IMR-90 (cell line): ENCODE measurements at regions not wholly inside any gene's neighbourhood (a gene's known extent, or its start where the extent isn't known, plus 50 kb on each side); places are given as distances from the start of the nearest gene placed in this dataset.

ENCODE experiments used
- ATAC-seq: fragments of 200-7000 bp; cut with Tn5 transposase; 2 replicates; pipeline ENCODE4 v1.9.1; 2020; ENCODE audit warnings: low read depth, mild to moderate bottlenecking, moderate library complexity
- BruUV-seq: library from RNA; stranded (reverse); fragments of 400-500 nt; replicated peaks from 2 replicates; lab custom pipeline; 2021; lab: Mats Ljungman, UMichigan
- CTCF ChIA-PET: fragments of 300-600 bp; formaldehyde crosslinking; extraction: SDS; loops from one replicate; lab custom pipeline; 2021; ENCODE audit warnings: antibody characterized with exemption; lab: Yijun Ruan, JAX
- POLR2A ChIA-PET: fragments of 300-600 bp; sonication (Branson Sonifier 250); formaldehyde crosslinking; loops from one replicate; lab custom pipeline; 2022; ENCODE audit warnings: antibody characterized with exemption; ENCODE audit not compliant: unreplicated experiment; lab: Charles Lee
- DNase-seq: peaks from one replicate; pipeline ENCODE4 v3.0.0; 2013
- H2AFZ ChIP-seq: replicated peaks from 2 replicates; pipeline ENCODE3; 2013; ENCODE audit warnings: low read length, mild to moderate bottlenecking; ENCODE audit not compliant: poor library complexity
- H2AK5ac ChIP-seq: 2 replicates; pipeline ENCODE4 v1.6.1; 2013; ENCODE audit warnings: low read depth, low read length, inconsistent platforms
- H2AK9ac ChIP-seq: replicated peaks from 2 replicates; pipeline ENCODE3; 2013; ENCODE audit warnings: mild to moderate bottlenecking, low read depth, low read length, moderate library complexity; ENCODE audit not compliant: poor library complexity
- H2BK120ac ChIP-seq: 2 replicates; pipeline ENCODE4 v1.6.1; 2013; ENCODE audit warnings: low read depth, low read length, inconsistent platforms
- H2BK15ac ChIP-seq: 3 replicates; pipeline ENCODE4 v1.6.1; 2013; ENCODE audit warnings: low read depth, low read length, inconsistent platforms
- H2BK20ac ChIP-seq: 2 replicates; pipeline ENCODE4 v1.6.1; 2013; ENCODE audit warnings: low read depth, mild to moderate bottlenecking, inconsistent platforms, low read length, moderate library complexity
- H2BK5ac ChIP-seq: 2 replicates; pipeline ENCODE4 v1.6.1; 2013; ENCODE audit warnings: mild to moderate bottlenecking, low read depth, low read length, inconsistent platforms; ENCODE audit not compliant: poor library complexity, severe bottlenecking
- H3K14ac ChIP-seq: replicated peaks from 2 replicates; pipeline ENCODE4 v1.6.1; 2013; ENCODE audit warnings: low read depth, low read length, inconsistent platforms
- H3K18ac ChIP-seq: 2 replicates; pipeline ENCODE4 v1.6.1; 2013; ENCODE audit warnings: low read depth, low read length, control low read depth
- H3K23ac ChIP-seq: 2 replicates; pipeline ENCODE4 v1.6.1; 2013; ENCODE audit warnings: low read depth, low read length, inconsistent platforms
- H3K27ac ChIP-seq: 2 replicates; pipeline ENCODE4 v1.5.1; 2013; ENCODE audit warnings: mild to moderate bottlenecking, control low read depth, low read length; ENCODE audit not compliant: insufficient read depth
- H3K27me3 ChIP-seq: 2 replicates; pipeline ENCODE4 v1.6.1; 2013; ENCODE audit warnings: low read length; ENCODE audit not compliant: control insufficient read depth, insufficient read depth
- H3K36me3 ChIP-seq: 2 replicates; pipeline ENCODE4 v1.6.1; 2013; ENCODE audit warnings: low read length, mixed read lengths; ENCODE audit not compliant: control insufficient read depth, insufficient read depth
- H3K4ac ChIP-seq: 2 replicates; pipeline ENCODE4 v1.6.1; 2013; ENCODE audit warnings: low read depth, low read length, inconsistent platforms
- H3K4me1 ChIP-seq: 2 replicates; pipeline ENCODE4 v1.6.1; 2013; ENCODE audit warnings: low read length, mixed read lengths; ENCODE audit not compliant: control insufficient read depth, insufficient read depth
- H3K4me2 ChIP-seq: 2 replicates; pipeline ENCODE4 v1.6.1; 2013; ENCODE audit warnings: low read depth, mild to moderate bottlenecking, control low read depth, low read length, moderate library complexity
- H3K4me3 ChIP-seq: 2 replicates; pipeline ENCODE4 v1.5.1; 2013; ENCODE audit warnings: low read depth, mild to moderate bottlenecking, control low read depth, low read length, moderate library complexity; ENCODE audit not compliant: insufficient read depth
- H3K56ac ChIP-seq: 2 replicates; pipeline ENCODE4 v1.6.1; 2013; ENCODE audit warnings: low read length, inconsistent platforms; ENCODE audit not compliant: insufficient read depth; ENCODE audit errors: extremely low read depth
- H3K79me1 ChIP-seq, 2 experiments: 2 replicates each; pipeline ENCODE4 v1.6.1; 2013; ENCODE audit warnings: low read length in 2 of 2, inconsistent platforms in 1 of 2, low read depth in 1 of 2
- H3K9ac ChIP-seq: 2 replicates; pipeline ENCODE4 v1.6.1; 2013; ENCODE audit warnings: low read depth, low read length, control low read depth
- H3K9me1 ChIP-seq: 2 replicates; pipeline ENCODE4 v1.6.1; 2013; ENCODE audit warnings: low read length, inconsistent platforms; ENCODE audit not compliant: insufficient read depth
- H3K9me3 ChIP-seq: 2 replicates; pipeline ENCODE4 v1.6.1; 2013; ENCODE audit warnings: low read length; ENCODE audit not compliant: control insufficient read depth, insufficient read depth
- H4K20me1 ChIP-seq: 2 replicates; pipeline ENCODE4 v1.6.1; 2013; ENCODE audit warnings: low read length, inconsistent platforms; ENCODE audit not compliant: insufficient read depth
- H4K5ac ChIP-seq: 2 replicates; pipeline ENCODE4 v1.6.1; 2013; ENCODE audit warnings: mild to moderate bottlenecking, low read depth, low read length, control low read depth
- H4K8ac ChIP-seq, 2 experiments: 2 replicates each; pipeline ENCODE4 v1.6.1; 2013; ENCODE audit warnings: low read depth in 2 of 2, low read length in 2 of 2, control low read depth in 1 of 2, inconsistent platforms in 1 of 2
- H4K91ac ChIP-seq: 2 replicates; pipeline ENCODE4 v1.6.1; 2013; ENCODE audit warnings: low read depth, low read length, inconsistent platforms; ENCODE audit not compliant: insufficient read depth
- CEBPB ChIP-seq: IDR thresholded peaks from 2 replicates; pipeline ENCODE4 v1.6.1; 2012; ENCODE audit warnings: low read depth, low read length, improper control_type of control experiment
- MXI1 ChIP-seq: IDR thresholded peaks from 2 replicates; pipeline ENCODE4 v1.6.1; 2012; ENCODE audit warnings: low read depth, mild to moderate bottlenecking, low read length, moderate library complexity, borderline replicate concordance
- WGBS, 2 experiments: methylation state at CpG; one replicate each; pipeline versions ENCODE4 v1.1.5 to v1.1.7; 2013; ENCODE audit warnings: missing lambda C conversion rate in 2 of 2; ENCODE audit not compliant: insufficient read length in 1 of 2; ENCODE audit errors: extremely low coverage in 2 of 2; 5-methylcytosine and 5-hydroxymethylcytosine counted together
- dilution Hi-C: fragments of 300-500 bp; cut with HindIII; formaldehyde crosslinking; loops from one replicate; pipeline ENCODE4 v1.14.3; 2018; ENCODE audit warnings: low sequenced_read_pairs; ENCODE audit not compliant: unreplicated experiment
- in situ Hi-C: fragments of 300-500 bp; cut with MboI; formaldehyde crosslinking; loops from 3 replicates; pipeline ENCODE4 v1.14.3; 2019; ENCODE audit warnings: low sequenced_read_pairs, inconsistent platforms, mixed read lengths
- intact Hi-C: fragments of 100-400 bp; cut with micrococcal nuclease; formaldehyde crosslinking; loops from 2 replicates; pipeline ENCODE4 v1.10.0; 2022
- TF ChIP-seq, protein P1 (sequence below): fragments of 150-350 bp; IDR thresholded peaks from 2 replicates; pipeline ENCODE4 v1.6.1; 2017; ENCODE audit warnings: mild to moderate bottlenecking, antibody characterized with exemption, low read length, low read depth

DNA sequence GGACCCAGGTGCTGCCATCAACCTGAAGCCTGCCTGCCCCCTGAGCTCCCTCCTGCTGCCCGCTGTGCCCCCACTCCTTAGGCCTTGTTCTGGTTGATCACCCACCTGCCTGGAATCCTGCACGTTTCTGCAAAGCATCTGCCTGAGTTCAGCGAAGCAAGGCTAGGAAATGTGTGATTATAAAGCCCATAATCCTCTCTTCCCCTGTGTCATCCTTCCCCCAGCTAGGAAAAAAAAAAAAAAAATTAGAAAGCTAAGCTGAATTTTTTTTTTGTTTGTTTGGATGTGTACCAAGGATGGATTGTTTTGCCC, 93.2 kb downstream of the FOXA2 start:
- BruUV-seq, result no TSS peak
- no peaks in the 10 kb centered on the region for H3K36me3 ChIP-seq
- dilution Hi-C loops, result no loop called here
- no peak overlapping the region for H3K9ac ChIP-seq
- no peak overlapping the region for H3K4me2 ChIP-seq
- no peak overlapping the region for H4K91ac ChIP-seq
- no peaks in the 10 kb centered on the region for H3K4me1 ChIP-seq
- no peak overlapping the region for H3K4me3 ChIP-seq
- H3K27me3 ChIP-seq, result no peaks in the 10 kb centered on the region
- TF ChIP-seq, protein P1, sequence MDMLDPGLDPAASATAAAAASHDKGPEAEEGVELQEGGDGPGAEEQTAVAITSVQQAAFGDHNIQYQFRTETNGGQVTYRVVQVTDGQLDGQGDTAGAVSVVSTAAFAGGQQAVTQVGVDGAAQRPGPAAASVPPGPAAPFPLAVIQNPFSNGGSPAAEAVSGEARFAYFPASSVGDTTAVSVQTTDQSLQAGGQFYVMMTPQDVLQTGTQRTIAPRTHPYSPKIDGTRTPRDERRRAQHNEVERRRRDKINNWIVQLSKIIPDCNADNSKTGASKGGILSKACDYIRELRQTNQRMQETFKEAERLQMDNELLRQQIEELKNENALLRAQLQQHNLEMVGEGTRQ, result no peak
- no peak for TF ChIP-seq MXI1
- no peak for TF ChIP-seq CEBPB
- H2BK5ac ChIP-seq, result no peak overlapping the region
- H3K79me1 ChIP-seq, result no peaks in the 10 kb centered on the region
- no peak overlapping the region for H3K27ac ChIP-seq
- ChIA-PET CTCF (interaction anchor here (0.6 kb wide), 1 partner anchor 52 kb away, joined by 4 read pairs; no protein-coding TSS in a partner anchor), POLR2A (no interaction called here)
- no peaks in the 10 kb centered on the region for H3K9me1 ChIP-seq
- no CpG with 5 or more reads among the region's 3 CpGs for WGBS, 2 experiments
- DNase-seq, result no peak
- no peak overlapping the region for H4K5ac ChIP-seq
- H3K23ac ChIP-seq, result no peak overlapping the region
- H2AK9ac ChIP-seq, result no peak overlapping the region
- no peak overlapping the region for H3K4ac ChIP-seq
- H2BK15ac ChIP-seq, result no peak overlapping the region
- no peaks in the 10 kb centered on the region for H4K20me1 ChIP-seq
- H3K56ac ChIP-seq, result no peak overlapping the region
- no peak overlapping the region for H2AFZ ChIP-seq
- intact Hi-C loops, result no loop called here
- no peak overlapping the region for H2BK120ac ChIP-seq
- peaks cover 3% of the 10 kb centered on the region; the same call in 1 of the 2 replicates for H3K9me3 ChIP-seq
- H3K14ac ChIP-seq, result no peak overlapping the region
- no peak overlapping the region for H4K8ac ChIP-seq
- H2AK5ac ChIP-seq, result no peak overlapping the region
- no peak overlapping the region for H3K18ac ChIP-seq
- in situ Hi-C loops, result no loop called here
- no peak overlapping the region for H2BK20ac ChIP-seq
- no peak for ATAC-seq
